ENCODE measurements at regions not wholly inside any gene's neighbourhood (a gene's known extent, or its start where the extent isn't known, plus 50 kb on each side); places are given as distances from the start of the nearest gene placed in this dataset.

DNA sequence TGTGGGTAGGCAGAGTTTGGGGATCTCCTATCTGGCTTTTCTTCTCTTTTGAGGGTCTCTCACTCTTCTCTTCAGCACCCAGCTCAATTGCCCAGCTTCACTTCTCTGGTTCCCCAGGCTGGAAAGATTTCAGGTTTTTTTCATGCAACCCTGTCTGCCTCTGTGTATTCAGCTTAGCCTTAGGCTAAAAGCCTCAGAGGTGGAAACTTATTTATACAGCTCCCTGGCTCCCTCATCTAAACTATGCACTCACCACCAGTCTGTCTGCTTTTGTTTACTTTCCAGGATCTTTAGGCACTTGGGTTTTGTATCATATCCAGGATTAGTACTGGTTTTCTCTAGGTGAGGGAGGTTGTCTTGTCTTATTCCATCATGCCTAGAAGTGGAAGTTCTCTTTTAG is 540.2 kb upstream of the TRPC7 start:
- peaks cover under 1% of the 10 kb centered on the region; the same call in 1 of the 2 replicates for H3K9me3 ChIP-seq (ENCODE audit: control insufficient read depth, insufficient read depth, low read length)
- H3K4me3 ChIP-seq (ENCODE audit: low read depth, low read length), result no peak overlapping the region
- ChIA-PET POLR2A (no interaction called here), CTCF (no interaction called here)
- H3K27ac ChIP-seq (ENCODE audit: low read depth, low read length), result no peak overlapping the region
- DNase-seq (ENCODE audit: low read depth, low spot score), result no peak
- TF ChIP-seq CTCF (IDR thresholded peaks at IDR 0.05; ENCODE audit: low read depth, low read length), result no peak
- no peaks in the 10 kb centered on the region for H3K27me3 ChIP-seq (ENCODE audit: control insufficient read depth, insufficient read depth, low read length)

DNA sequence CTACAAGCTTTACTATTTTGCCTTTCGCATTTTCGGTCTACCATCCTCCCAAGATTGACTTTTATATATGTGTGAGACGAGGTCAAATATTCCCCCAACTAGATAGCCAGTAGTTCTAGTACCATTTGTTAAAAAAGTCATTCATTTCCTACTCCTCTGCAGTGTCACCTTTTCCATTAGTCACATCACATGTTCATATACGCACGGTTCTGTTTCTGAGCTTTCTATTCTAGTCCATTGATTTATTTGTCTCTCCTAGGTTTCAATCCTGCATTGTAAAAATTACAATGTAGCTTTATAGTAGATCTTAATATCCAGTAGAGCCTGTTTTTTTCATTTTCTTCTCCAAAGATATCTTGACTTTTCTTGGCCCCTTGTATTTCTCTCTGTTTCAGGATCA is 528.7 kb upstream of the TRPC7 start:
- TF ChIP-seq CTCF (IDR thresholded peaks at IDR 0.05; ENCODE audit: low read depth, low read length), result no peak
- POLR2A ChIA-PET, result no interaction called here
- Histone ChIP-seq H3K27me3 (ENCODE audit: control insufficient read depth, insufficient read depth, low read length) (no peaks in the 10 kb centered on the region), H3K9me3 (ENCODE audit: control insufficient read depth, insufficient read depth, low read length) (no peaks in the 10 kb centered on the region), H3K4me3 (ENCODE audit: low read depth, low read length) (no peak overlapping the region), H3K27ac (ENCODE audit: low read depth, low read length) (no peak overlapping the region)
- CTCF ChIA-PET, result no interaction called here
- DNase-seq (ENCODE audit: low read depth, low spot score), result no peak

DNA sequence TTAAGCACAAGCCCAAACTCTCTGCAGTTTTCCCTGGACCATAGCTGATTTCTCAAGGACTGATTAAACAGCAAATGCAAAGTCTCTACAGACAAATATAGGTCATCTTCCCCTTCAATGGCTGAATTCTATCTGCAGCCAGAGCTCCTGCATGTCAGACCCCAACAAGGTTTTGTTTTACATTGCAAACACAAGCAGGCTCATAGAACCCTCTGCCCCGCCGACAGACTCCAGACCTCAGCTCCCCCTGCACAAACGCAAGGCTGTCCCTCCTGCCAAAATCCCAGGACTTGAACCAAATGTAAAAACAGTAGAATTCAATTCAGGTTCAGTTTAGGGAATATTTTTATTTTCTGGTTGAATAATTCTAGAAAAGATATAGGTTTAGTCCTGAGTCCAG is 526.7 kb upstream of the TRPC7 start:
- no peak overlapping the region for H3K4me3 ChIP-seq (ENCODE audit: low read depth, low read length)
- H3K9me3 ChIP-seq (ENCODE audit: control insufficient read depth, insufficient read depth, low read length), result no peaks in the 10 kb centered on the region
- DNase-seq (ENCODE audit: low read depth, low spot score), result no peak
- CTCF ChIA-PET, result no interaction called here
- TF ChIP-seq CTCF (IDR thresholded peaks at IDR 0.05; ENCODE audit: low read depth, low read length), result no peak
- no peaks in the 10 kb centered on the region for H3K27me3 ChIP-seq (ENCODE audit: control insufficient read depth, insufficient read depth, low read length)
- no peak overlapping the region for H3K27ac ChIP-seq (ENCODE audit: low read depth, low read length)
- POLR2A ChIA-PET, result no interaction called here

DNA sequence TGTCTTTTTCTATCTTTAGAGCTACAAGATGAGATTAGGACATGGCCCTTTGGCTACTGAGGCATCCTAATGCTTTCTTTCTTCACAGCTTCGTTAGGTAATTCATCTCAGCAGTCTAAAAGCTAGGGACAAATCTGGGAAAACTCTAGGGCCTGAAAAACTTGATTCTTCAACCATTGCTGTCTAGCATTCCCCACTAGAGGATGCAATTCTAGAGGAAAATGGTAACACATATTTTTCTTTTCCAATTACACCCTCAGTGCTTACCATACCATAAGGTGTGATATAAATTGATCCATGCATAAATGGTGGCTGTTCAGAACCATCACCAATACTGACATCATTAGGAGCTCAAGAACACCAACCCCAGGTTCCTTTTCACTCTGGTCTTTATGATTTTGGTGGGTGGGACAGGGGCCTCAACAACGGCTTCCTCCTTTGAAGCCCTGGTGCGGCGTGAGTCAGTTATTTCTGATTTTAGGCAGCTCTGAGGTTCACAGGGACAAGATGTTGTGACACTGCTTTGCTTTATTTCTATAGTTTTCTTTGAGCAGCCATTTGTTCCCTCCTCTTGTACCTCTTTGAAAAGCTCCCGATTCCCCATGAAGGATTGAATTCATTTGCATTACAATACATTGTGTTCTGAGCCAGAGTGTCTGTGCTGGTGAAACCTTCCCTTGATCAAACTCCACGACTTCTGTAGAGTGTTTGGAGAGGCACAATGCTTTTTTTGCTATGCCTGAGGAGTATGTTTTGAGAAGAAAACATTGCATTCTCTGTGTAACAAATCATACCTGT is 526.0 kb upstream of the TRPC7 start:
- CTCF ChIA-PET, result no interaction called here
- H3K27ac ChIP-seq (ENCODE audit: low read depth, low read length), result no peak overlapping the region
- H3K27me3 ChIP-seq (ENCODE audit: control insufficient read depth, insufficient read depth, low read length), result no peaks in the 10 kb centered on the region
- POLR2A ChIA-PET, result no interaction called here
- H3K9me3 ChIP-seq (ENCODE audit: control insufficient read depth, insufficient read depth, low read length), result no peaks in the 10 kb centered on the region
- H3K4me3 ChIP-seq (ENCODE audit: low read depth, low read length), result no peak overlapping the region
- DNase-seq (ENCODE audit: low read depth, low spot score), result no peak
- no peak for TF ChIP-seq CTCF (IDR thresholded peaks at IDR 0.05; ENCODE audit: low read depth, low read length)

- H3K27ac ChIP-seq (ENCODE audit: low read depth, low read length), result no peak overlapping the region
- no peaks in the 10 kb centered on the region for H3K27me3 ChIP-seq (ENCODE audit: control insufficient read depth, insufficient read depth, low read length)
- DNase-seq (ENCODE audit: low read depth, low spot score), result no peak
- H3K4me3 ChIP-seq (ENCODE audit: low read depth, low read length), result no peak overlapping the region
- ChIA-PET CTCF (no interaction called here), POLR2A (no interaction called here)
- no peak for TF ChIP-seq CTCF (IDR thresholded peaks at IDR 0.05; ENCODE audit: low read depth, low read length)
- no peaks in the 10 kb centered on the region for H3K9me3 ChIP-seq (ENCODE audit: control insufficient read depth, insufficient read depth, low read length)
These were observed 525.2 kb upstream of the TRPC7 start for GRCh38 chr5:136890431-136891148.
